ENCODE measurements at regions not wholly inside any gene's neighbourhood (a gene's known extent, or its start where the extent isn't known, plus 50 kb on each side); places are given as distances from the start of the nearest gene placed in this dataset.

GRCh38 chr18:71441156-71441555 is 1103.0 kb downstream of the CBLN2 start:
- TF ChIP-seq CTCF (IDR thresholded peaks at IDR 0.05) (no peak), POLR2A (IDR thresholded peaks at IDR 0.05) (no peak)
